Duodenal mucosa (tissue), 2 donors: ENCODE measurements at regions not wholly inside any gene's neighbourhood (a gene's known extent, or its start where the extent isn't known, plus 50 kb on each side); places are given as distances from the start of the nearest gene placed in this dataset.

ENCODE experiments used
- H3K27ac ChIP-seq: one replicate; pipeline ENCODE4 v1.7.0; 2013; ENCODE audit warnings: low read depth, low read length
- H3K27me3 ChIP-seq, 2 donors: one replicate each; pipeline ENCODE4 v1.7.0; 2013; ENCODE audit warnings: low read length in 2 of 2, control low read depth in 1 of 2; ENCODE audit not compliant: insufficient read depth in 2 of 2, control insufficient read depth in 1 of 2
- H3K36me3 ChIP-seq, 2 donors: one replicate each; pipeline ENCODE4 v1.7.0; 2013; ENCODE audit warnings: low read length in 2 of 2, control low read depth in 1 of 2; ENCODE audit not compliant: insufficient read depth in 2 of 2, control insufficient read depth in 1 of 2
- H3K4me1 ChIP-seq, 2 donors: one replicate each; pipeline ENCODE4 v1.7.0; 2013; ENCODE audit warnings: low read length in 2 of 2, control low read depth in 1 of 2; ENCODE audit not compliant: insufficient read depth in 2 of 2, control insufficient read depth in 1 of 2
- H3K4me3 ChIP-seq, 2 donors: one replicate each; pipeline ENCODE4 v1.7.0; 2013; ENCODE audit warnings: low read length in 2 of 2, low read depth in 1 of 2
- H3K9ac ChIP-seq, 2 donors: one replicate each; pipeline ENCODE4 v1.7.0; 2013; ENCODE audit warnings: low read length in 2 of 2, low read depth in 1 of 2
- H3K9me3 ChIP-seq, 2 donors: one replicate each; pipeline ENCODE4 v1.7.0; 2013; ENCODE audit warnings: low read length in 2 of 2, control low read depth in 1 of 2; ENCODE audit not compliant: control insufficient read depth in 1 of 2

GRCh38 chr14:101189962-101190560 is 286.5 kb upstream of the RTL1 start:
- Histone ChIP-seq H3K9ac (no peak overlapping the region), H3K4me1 (no peaks in the 10 kb centered on the region), H3K36me3 (no peaks in the 10 kb centered on the region), H3K4me3 (no peak overlapping the region), H3K9me3 (no peaks in the 10 kb centered on the region), H3K27me3 (no peaks in the 10 kb centered on the region), H3K27ac (no peak overlapping the region)

GRCh38 chr14:101191101-101191720 is 287.7 kb upstream of the RTL1 start:
- no peaks in the 10 kb centered on the region for H3K4me1 ChIP-seq
- H3K4me3 ChIP-seq, result no peak overlapping the region
- H3K27me3 ChIP-seq, result no peaks in the 10 kb centered on the region
- no peaks in the 10 kb centered on the region for H3K36me3 ChIP-seq
- H3K27ac ChIP-seq, result no peak overlapping the region
- no peaks in the 10 kb centered on the region for H3K9me3 ChIP-seq
- no peak overlapping the region for H3K9ac ChIP-seq

GRCh38 chr14:101191721-101192660 is 288.5 kb upstream of the RTL1 start:
- Histone ChIP-seq H3K27ac (no peak overlapping the region), H3K27me3 (no peaks in the 10 kb centered on the region), H3K36me3 (no peaks in the 10 kb centered on the region)

GRCh38 chr14:101192661-101193000 is 289.1 kb upstream of the RTL1 start:
- H3K4me3 ChIP-seq, result no peak overlapping the region
- H3K4me1 ChIP-seq, result no peaks in the 10 kb centered on the region
- no peaks in the 10 kb centered on the region for H3K27me3 ChIP-seq

More at GRCh38 chr14:101191721-101192660, 288.5 kb upstream of the RTL1 start:
- no peak overlapping the region for H3K4me3 ChIP-seq
- H3K4me1 ChIP-seq, result no peaks in the 10 kb centered on the region
- no peaks in the 10 kb centered on the region for H3K9me3 ChIP-seq
- H3K9ac ChIP-seq, result no peak overlapping the region

GRCh38 chr14:101193106-101193844 is 289.8 kb upstream of the RTL1 start:
- Histone ChIP-seq H3K27ac (no peak overlapping the region), H3K27me3 (no peaks in the 10 kb centered on the region), H3K9ac (no peak overlapping the region), H3K4me1 (no peaks in the 10 kb centered on the region), H3K9me3 (no peaks in the 10 kb centered on the region), H3K36me3 (no peaks in the 10 kb centered on the region), H3K4me3 (no peak overlapping the region)

More at GRCh38 chr14:101192661-101193000, 289.1 kb upstream of the RTL1 start:
- Histone ChIP-seq H3K36me3 (no peaks in the 10 kb centered on the region), H3K27ac (no peak overlapping the region), H3K9ac (no peak overlapping the region), H3K9me3 (no peaks in the 10 kb centered on the region)

GRCh38 chr14:101193845-101194372 is 290.4 kb upstream of the RTL1 start:
- Histone ChIP-seq H3K4me3 (no peak overlapping the region), H3K9ac (no peak overlapping the region)

GRCh38 chr14:101194373-101195308 is 291.1 kb upstream of the RTL1 start:
- Histone ChIP-seq H3K4me1 (no peaks in the 10 kb centered on the region), H3K9me3 (no peaks in the 10 kb centered on the region), H3K4me3 (no peak overlapping the region), H3K9ac (no peak overlapping the region), H3K27ac (no peak overlapping the region), H3K27me3 (no peaks in the 10 kb centered on the region), H3K36me3 (no peaks in the 10 kb centered on the region)

More at GRCh38 chr14:101193845-101194372, 290.4 kb upstream of the RTL1 start:
- H3K27ac ChIP-seq, result no peak overlapping the region
- H3K27me3 ChIP-seq, result no peaks in the 10 kb centered on the region
- no peaks in the 10 kb centered on the region for H3K36me3 ChIP-seq
- no peaks in the 10 kb centered on the region for H3K4me1 ChIP-seq
- H3K9me3 ChIP-seq, result no peaks in the 10 kb centered on the region

- Histone ChIP-seq H3K4me1 (no peaks in the 10 kb centered on the region), H3K27me3 (no peaks in the 10 kb centered on the region), H3K27ac (no peak overlapping the region), H3K9me3 (no peaks in the 10 kb centered on the region), H3K9ac (no peak overlapping the region), H3K36me3 (no peaks in the 10 kb centered on the region), H3K4me3 (no peak overlapping the region)
Observed at GRCh38 chr14:101195309-101195901, 291.9 kb upstream of the RTL1 start.
